NCI-H2227 (cell line): ENCODE measurements at regions not wholly inside any gene's neighbourhood (a gene's known extent, or its start where the extent isn't known, plus 50 kb on each side); places are given as distances from the start of the nearest gene placed in this dataset.
A peak's percentile ranks its signal among the peaks of the same experiment; 100 is the strongest.

Experiments used
- DNase-seq: peaks from one replicate; lab custom pipeline; 2025; ENCODE audit not compliant: unreplicated experiment; lab: John Stamatoyannopoulos, UW

DNA sequence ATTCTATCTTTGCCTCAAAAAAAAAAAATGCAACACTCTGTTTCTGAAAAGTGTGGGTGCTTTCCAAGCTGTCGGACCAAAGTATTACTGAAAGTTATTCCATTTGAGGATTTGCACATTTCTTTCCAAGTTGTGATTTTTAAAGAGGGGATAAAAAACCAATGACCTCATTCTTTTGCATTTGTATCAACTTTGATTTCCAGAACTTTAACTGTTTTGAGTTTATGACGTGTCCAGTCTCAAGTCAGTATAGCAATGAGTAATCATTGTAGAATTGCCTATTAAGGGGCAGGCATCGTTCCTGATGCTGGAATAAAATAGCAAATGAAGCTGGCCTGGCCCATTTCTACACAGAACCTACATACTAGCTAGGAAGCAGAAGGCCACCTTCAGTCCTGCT, 229.6 kb upstream of the RBFOX1 start:
- no peak for DNase-seq

- no peak for DNase-seq
Observed at GRCh38 chr16:7101054-7101453, 231.6 kb upstream of the RBFOX1 start.

- DNase-seq = no peak
Observed at GRCh38 chr16:7097518-7097917, 235.1 kb upstream of the RBFOX1 start.

DNA sequence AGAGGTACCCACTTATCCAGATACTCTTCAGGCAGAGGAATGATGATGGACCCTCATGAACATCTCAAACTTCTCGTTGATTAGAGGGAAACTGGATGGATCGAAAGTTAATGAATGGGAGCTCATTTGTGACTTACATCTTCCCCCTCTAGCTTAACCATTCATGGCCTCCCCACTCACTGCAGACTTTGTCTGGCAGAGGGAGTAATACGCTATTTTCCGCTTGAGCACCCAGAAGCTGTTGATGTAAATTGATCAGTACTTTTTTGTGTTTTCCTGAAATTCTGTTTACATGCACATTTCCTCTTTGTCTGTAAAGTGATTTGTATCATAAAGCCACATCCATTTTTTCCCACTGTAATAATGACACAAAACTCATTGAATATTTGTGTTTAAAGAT, 239.1 kb upstream of the RBFOX1 start:
- DNase-seq = no peak

DNA sequence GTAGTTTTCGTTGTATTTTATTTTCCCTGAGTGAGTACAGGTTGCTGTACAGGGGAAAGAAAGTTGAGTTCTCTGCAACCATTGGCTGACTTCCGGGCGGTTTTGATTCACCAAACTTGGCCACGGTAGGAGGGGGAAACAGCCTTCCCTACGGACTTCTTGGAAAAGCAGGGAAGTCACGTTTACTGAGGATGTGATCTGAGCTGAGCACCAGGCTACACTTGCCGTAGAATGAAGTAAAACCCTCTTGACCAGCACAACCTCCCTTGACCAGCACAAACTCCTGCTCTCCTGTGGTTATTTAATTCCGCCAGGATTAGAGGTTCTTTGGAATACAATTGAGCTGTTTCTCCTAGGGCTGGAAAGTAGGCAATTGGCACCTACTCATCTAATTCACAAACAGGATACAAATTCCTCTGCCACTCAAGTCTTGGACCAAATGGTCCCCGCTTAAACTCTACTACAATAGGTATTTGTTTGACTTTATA, 242.0 kb upstream of the RBFOX1 start:
- DNase-seq = no peak

GRCh38 chr16:7089751-7090150, 242.9 kb upstream of the RBFOX1 start:
- DNase-seq = no peak

DNA sequence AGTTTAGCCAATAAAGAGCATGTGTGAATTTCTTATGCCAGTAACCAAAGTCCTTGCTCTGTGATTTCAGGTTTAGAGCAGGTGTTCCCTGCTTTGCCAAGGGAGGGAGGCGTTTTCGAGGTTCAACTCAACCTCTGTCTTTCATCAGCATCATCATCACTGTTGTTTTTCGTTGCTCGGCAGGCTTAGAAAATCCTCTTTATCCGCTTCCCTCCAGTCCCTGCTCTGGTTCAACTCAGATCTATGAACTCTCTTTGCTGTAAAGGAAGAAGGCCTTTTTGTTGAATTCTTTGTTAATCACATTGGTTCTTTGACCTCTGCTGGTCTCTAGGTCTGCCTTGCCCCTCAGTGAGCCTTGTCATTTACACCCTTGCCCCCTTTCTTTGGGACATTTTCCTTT, 243.9 kb upstream of the RBFOX1 start:
- DNase-seq = no peak

GRCh38 chr16:7086822-7087616, 245.6 kb upstream of the RBFOX1 start:
- DNase-seq = peak; percentile 92

DNA sequence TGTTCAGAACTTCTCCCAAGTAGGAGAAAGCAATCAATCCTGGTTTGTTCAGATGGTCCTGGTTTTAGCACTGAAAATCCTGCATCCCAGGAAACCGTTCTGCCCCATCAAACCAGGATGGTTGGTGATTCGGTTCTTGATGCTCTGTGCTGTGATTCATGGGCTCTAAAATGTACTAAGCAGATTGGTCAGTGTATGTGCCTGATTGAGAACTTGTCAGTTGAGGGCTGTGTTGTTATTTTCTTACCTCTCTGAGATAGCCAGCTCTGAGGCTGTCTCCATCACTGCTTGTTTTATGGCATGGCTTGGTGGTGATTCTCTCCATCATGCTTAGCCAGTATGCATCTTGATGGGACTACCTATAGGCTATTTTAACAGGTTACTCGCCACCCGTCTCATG, 246.9 kb upstream of the RBFOX1 start:
- DNase-seq = no peak

DNA sequence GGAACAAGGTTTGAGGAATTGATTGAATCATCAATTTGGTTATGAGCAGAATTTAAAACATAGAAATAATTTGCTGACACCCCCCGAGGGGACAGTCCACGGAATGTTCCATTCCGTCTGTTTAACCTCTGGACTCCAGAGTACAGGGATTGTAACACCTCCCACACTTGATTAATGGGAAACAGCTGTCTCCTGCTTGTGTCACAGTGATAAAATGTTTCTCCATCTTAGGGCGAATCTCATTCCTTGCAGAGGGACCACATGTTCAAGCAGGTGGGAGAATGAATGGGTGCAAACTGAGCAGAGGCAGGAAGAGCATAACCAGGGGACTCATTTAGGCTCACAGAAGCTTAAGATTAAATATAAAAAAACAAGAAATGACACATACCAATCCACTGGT, 249.5 kb upstream of the RBFOX1 start:
- DNase-seq = no peak

- DNase-seq = no peak
Observed at GRCh38 chr16:7077636-7078035, 255.0 kb upstream of the RBFOX1 start.

DNA sequence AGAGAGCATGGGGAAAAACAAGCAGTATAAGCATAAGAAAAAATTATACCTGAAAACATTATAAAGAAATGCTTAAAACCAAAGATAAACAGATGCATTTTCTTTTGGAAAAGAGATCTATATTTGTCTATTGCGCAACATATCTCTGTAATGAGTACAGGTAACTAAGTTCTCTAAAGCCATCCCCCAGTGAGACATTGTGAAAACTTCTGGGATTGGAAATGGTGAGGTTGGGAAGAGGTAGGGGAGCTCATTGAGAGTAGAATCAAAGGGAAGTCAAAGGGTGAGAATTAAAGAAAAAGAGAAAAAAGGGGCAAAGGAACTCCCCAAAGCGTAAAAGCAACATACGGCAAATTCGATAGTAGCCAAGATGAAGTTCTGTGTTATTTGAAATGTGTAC, 257.9 kb upstream of the RBFOX1 start:
- no peak for DNase-seq

DNA sequence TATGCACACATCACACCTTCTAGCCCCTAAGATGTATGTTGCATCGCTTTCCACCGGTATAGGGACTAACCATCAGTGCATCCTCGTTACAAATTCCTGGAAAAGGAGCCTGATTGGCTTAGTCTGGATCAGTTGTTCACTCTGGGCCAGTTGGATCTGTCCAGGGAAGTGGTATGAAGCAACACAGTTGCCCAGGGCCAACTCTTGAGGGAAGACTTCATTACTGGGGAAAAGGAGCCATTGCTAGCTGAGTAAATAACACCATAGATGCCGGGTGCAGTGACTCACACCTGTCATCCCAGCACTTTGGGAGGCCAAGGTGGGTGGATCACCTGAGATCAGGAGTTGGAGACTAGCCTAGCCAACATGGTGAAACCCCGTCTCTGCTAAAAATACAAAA, 275.2 kb upstream of the RBFOX1 start:
- no peak for DNase-seq

GRCh38 chr16:7055443-7055842, 277.2 kb upstream of the RBFOX1 start:
- DNase-seq = no peak

DNA sequence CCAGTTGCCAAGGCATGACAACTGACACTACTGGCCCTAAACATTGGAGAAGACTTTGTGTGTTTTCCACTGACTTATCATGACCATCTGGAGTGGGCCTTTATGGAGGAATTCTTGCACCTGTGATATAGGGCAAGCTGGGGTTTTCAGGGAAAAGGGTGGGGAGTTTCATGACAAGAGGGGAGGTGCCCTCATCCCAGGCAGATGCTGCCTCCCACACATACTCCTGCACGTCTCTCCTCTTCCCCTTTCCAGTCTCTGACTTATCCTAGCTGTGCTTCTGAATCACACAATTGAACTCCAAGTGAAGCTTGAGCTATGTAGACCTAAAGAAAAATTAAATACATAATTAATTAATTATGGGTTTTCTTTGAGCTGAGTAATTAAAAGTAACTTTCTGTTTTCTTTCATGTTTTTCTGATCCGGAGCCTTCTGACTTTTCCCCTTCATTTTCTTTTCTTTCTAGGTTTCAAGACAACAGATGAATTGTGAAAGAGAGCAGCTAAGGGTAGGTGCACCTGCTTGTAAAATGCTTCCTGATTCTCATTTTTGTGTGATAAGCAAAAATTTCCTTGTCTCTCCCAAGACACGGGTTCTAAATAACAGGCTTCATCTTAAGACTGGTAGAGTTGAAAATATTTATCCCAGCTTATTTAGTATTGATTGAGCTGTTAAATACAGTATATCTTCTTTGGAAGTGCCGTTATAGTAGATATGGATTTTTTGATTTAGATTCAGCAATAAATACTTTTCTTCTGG, 280.9 kb upstream of the RBFOX1 start:
- no peak for DNase-seq

- DNase-seq = no peak
Observed at GRCh38 chr16:7044331-7044730, 288.3 kb upstream of the RBFOX1 start.

GRCh38 chr16:7038475-7038874, 294.2 kb upstream of the RBFOX1 start:
- peak; percentile 70 for DNase-seq

DNA sequence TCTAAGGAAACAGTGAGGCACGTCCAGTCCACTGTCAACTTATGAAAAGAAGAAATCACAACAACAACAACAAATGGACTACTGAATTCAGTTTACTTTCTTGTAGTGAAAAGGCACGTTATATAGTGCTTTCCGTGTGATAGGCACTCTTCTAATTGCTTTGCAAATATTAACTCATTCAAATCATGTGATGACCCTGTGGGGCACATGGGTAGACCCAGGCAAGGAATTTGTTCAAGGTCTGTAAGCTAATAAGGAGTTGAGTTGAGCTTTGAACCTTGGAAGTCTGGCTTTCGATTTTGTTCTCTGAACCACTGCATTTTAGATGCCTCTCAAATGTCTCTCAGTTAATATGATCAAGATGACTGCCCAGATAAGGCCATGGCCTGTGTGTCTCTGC, 295.1 kb upstream of the RBFOX1 start:
- DNase-seq = no peak

DNA sequence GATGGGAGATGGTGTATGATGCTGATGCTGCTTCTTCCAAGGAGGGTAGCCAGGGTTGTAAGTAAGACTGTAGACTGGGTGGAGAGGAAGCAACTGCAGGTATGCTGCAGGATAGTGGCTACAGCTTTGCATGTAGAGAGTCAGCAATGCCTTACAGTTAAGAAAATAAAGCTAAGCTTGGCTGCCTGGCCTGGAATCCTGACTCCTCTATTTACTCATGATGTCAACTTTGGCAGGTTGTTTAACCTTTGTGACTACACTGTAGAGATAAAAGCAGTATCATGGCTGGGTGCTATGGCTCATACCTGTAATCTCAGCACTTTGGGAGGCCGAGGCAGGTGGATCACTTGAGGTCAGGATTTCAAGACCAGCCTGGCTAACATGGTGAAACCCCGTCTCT, 301.6 kb upstream of the RBFOX1 start:
- DNase-seq = no peak

- no peak for DNase-seq
Observed at GRCh38 chr16:7027401-7027800, 305.2 kb upstream of the RBFOX1 start.

DNA sequence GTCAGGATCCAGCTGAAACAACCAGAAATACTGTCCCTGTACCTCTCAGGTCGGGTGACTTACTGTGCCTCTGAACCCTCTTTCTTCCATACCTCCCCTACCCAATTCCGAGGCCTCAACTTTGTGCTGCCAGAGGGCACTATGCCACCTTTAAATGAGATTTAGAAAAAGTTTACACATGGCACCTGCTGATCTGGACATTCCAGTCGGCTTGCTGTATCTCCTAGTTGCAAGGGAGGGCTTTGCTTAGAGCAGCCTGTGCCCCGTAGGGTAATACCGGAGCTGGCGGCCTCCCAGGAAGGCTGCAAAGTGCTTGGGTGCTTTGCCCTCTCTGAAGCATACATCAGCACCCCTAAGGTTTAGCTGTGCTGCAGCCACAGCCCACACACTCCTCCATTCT, 306.0 kb upstream of the RBFOX1 start:
- DNase-seq = no peak

GRCh38 chr16:7025616-7026190, 306.9 kb upstream of the RBFOX1 start:
- peak; percentile 86 for DNase-seq
